GM12878 (cell line): ENCODE measurements at regions not wholly inside any gene's neighbourhood (a gene's known extent, or its start where the extent isn't known, plus 50 kb on each side); places are given as distances from the start of the nearest gene placed in this dataset.

Experiments used
- ATAC-seq: fragments of 200-7000 bp; cut with Tn5 transposase; 3 replicates; pipeline ENCODE4 v1.9.1; 2020; ENCODE audit warnings: mild to moderate bottlenecking, moderate library complexity
- BruUV-seq: library from RNA; stranded (reverse); fragments of 400-500 nt; replicated peaks from 2 replicates; lab custom pipeline; 2021; lab: Mats Ljungman, UMichigan
- CTCF ChIA-PET: fragments of 300-600 bp; sonication (Branson Sonifier 250); formaldehyde crosslinking; extraction: SDS; loops from one replicate; lab custom pipeline; 2021; ENCODE audit warnings: inconsistent platforms; lab: Yijun Ruan, JAX
- POLR2A ChIA-PET: fragments of 350-600 bp; formaldehyde crosslinking; extraction: SDS; loops from one replicate; lab custom pipeline; 2021; ENCODE audit warnings: inconsistent platforms; lab: Charles Lee
- RAD21 ChIA-PET: fragments of 300-600 bp; sonication (Branson Sonifier 250); formaldehyde crosslinking; loops from one replicate; lab custom pipeline; 2023; ENCODE audit warnings: antibody characterized with exemption; ENCODE audit not compliant: unreplicated experiment; lab: Charles Lee
- SMC1A ChIA-PET: fragments of 300-600 bp; sonication (Branson Sonifier 250); formaldehyde crosslinking; loops from one replicate; lab custom pipeline; 2023; ENCODE audit not compliant: unreplicated experiment, uncharacterized antibody; lab: Charles Lee
- DNase-seq: peaks from one replicate; pipeline ENCODE4 v3.0.0-alpha.2; 2011; ENCODE audit warnings: low read depth, low spot score
- FAIRE-seq: peaks from 3 replicates; lab custom pipeline; 2011; peaks lifted over from hg19 to GRCh38; lab: Jason Lieb, UNC
- H2AFZ ChIP-seq: 2 replicates; pipeline ENCODE4 v1.6.0; 2011; ENCODE audit warnings: low read depth, low read length, control low read depth; ENCODE audit not compliant: control insufficient read depth
- H3K27ac ChIP-seq: 2 replicates; pipeline ENCODE4 v1.5.1; 2011; ENCODE audit warnings: control low read depth; ENCODE audit not compliant: control insufficient read depth, insufficient read depth
- H3K27me3 ChIP-seq, 2 experiments: replicated peaks in 1 of 2; 2 replicates each; pipeline versions ENCODE4 v1.6.0 to v1.6.1; 2011; ENCODE audit warnings: low read length in 1 of 2; ENCODE audit not compliant: control insufficient read depth in 2 of 2, insufficient read depth in 2 of 2
- H3K36me3 ChIP-seq, 2 experiments: 2 replicates each; pipeline ENCODE4 v1.5.1; 2011; ENCODE audit warnings: low read length in 1 of 2; ENCODE audit not compliant: control insufficient read depth in 2 of 2, insufficient read depth in 2 of 2
- H3K4me1 ChIP-seq: 2 replicates; pipeline ENCODE4 v1.6.1; 2011; ENCODE audit warnings: mild to moderate bottlenecking, low read length, moderate library complexity, mixed read lengths; ENCODE audit not compliant: control insufficient read depth, insufficient read depth
- H3K4me2 ChIP-seq: 2 replicates; pipeline ENCODE4 v1.6.0; 2011; ENCODE audit warnings: control low read depth; ENCODE audit not compliant: control insufficient read depth, insufficient read depth
- H3K4me3 ChIP-seq: fragments of 200-600 bp; sonication (generic); 2 replicates; pipeline ENCODE4 v1.5.1; 2016
- H3K79me2 ChIP-seq: 2 replicates; pipeline ENCODE4 v1.6.0; 2011; ENCODE audit warnings: low read length; ENCODE audit not compliant: control insufficient read depth, insufficient read depth
- H3K9ac ChIP-seq: 2 replicates; pipeline ENCODE4 v1.8.0; 2011; ENCODE audit warnings: low read length, control low read depth, mixed read lengths; ENCODE audit not compliant: control insufficient read depth, insufficient read depth
- H3K9me3 ChIP-seq: replicated peaks from 3 replicates; pipeline ENCODE4 v1.5.1; 2011; ENCODE audit warnings: mild to moderate bottlenecking, low read length; ENCODE audit not compliant: control insufficient read depth, insufficient read depth
- H4K20me1 ChIP-seq: 2 replicates; pipeline ENCODE4 v1.6.0; 2011; ENCODE audit not compliant: control insufficient read depth, insufficient read depth
- CEBPZ ChIP-seq: fragments of 150-350 bp; IDR thresholded peaks from 2 replicates; pipeline ENCODE4 v1.6.1; 2016; ENCODE audit warnings: low read depth, low read length
- CTCF ChIP-seq, 3 experiments: IDR thresholded peaks in 2 of 3; conservative IDR thresholded peaks in 1 of 3; 2 replicates each; pipeline ENCODE4 v1.5.1; 2011; ENCODE audit warnings: low read depth in 3 of 3, low read length in 3 of 3, mild to moderate bottlenecking in 3 of 3, control low read depth in 2 of 3, moderate library complexity in 2 of 3, inconsistent platforms in 1 of 3, mixed read lengths in 1 of 3; ENCODE audit not compliant: control insufficient read depth in 2 of 3, insufficient read depth in 1 of 3; ENCODE audit errors: extremely low read depth in 1 of 3
- MEF2B ChIP-seq: fragments of 450-650 bp; IDR thresholded peaks from 2 replicates; pipeline ENCODE4 v1.6.1; 2018; ENCODE audit warnings: mild to moderate bottlenecking, moderate library complexity; ENCODE audit not compliant: partially characterized antibody, poor library complexity, severe bottlenecking
- SIX5 ChIP-seq: IDR thresholded peaks from 2 replicates; pipeline ENCODE4 v1.6.1; 2011; ENCODE audit warnings: mild to moderate bottlenecking, low read depth, low read length, moderate library complexity; ENCODE audit not compliant: severe bottlenecking
- SKIL ChIP-seq: fragments of 450-650 bp; IDR thresholded peaks from 2 replicates; pipeline ENCODE4 v1.6.1; 2017; ENCODE audit warnings: mild to moderate bottlenecking, low read depth, inconsistent platforms; ENCODE audit not compliant: poor library complexity, severe bottlenecking
- SMAD1 ChIP-seq: fragments of 450-650 bp; IDR thresholded peaks from 2 replicates; pipeline ENCODE4 v1.6.1; 2018; ENCODE audit warnings: mild to moderate bottlenecking, low read depth; ENCODE audit not compliant: partially characterized antibody
- SUZ12 ChIP-seq: fragments of 200-600 bp; sonication (generic); IDR thresholded peaks from one replicate; pipeline ENCODE4 v1.6.1; 2018; ENCODE audit warnings: antibody characterized with exemption, mild to moderate bottlenecking; ENCODE audit not compliant: unreplicated experiment
- USF1 ChIP-seq: IDR thresholded peaks from 2 replicates; pipeline ENCODE4 v1.6.1; 2011; ENCODE audit warnings: borderline replicate concordance, low read depth, mild to moderate bottlenecking, moderate library complexity, mixed read lengths, low read length; ENCODE audit not compliant: insufficient read depth; ENCODE audit errors: extremely low read length
- WGBS: methylation state at CpG from one replicate; pipeline ENCODE4 v1.1.6; 2016; ENCODE audit warnings: low lambda C conversion rate; ENCODE audit not compliant: insufficient replicate concordance, insufficient coverage; ENCODE audit errors: missing lambda C conversion rate; 5-methylcytosine and 5-hydroxymethylcytosine counted together
- in situ Hi-C: fragments of 300-500 bp; cut with MboI; formaldehyde crosslinking; loops from 9 replicates; pipeline ENCODE4 v1.14.3; 2018; ENCODE audit warnings: mixed read lengths
- intact Hi-C: fragments of 100-400 bp; cut with micrococcal nuclease; formaldehyde crosslinking; loops from one replicate; pipeline ENCODE4 v1.14.2; 2022; ENCODE audit not compliant: unreplicated experiment

- DNase-seq (no peak), FAIRE-seq (no peak), ATAC-seq (no peak)
- ChIA-PET POLR2A (no interaction called here), RAD21 (no interaction called here), SMC1A (no interaction called here), CTCF (interaction anchor here (0.6 kb wide), 1 partner anchor 204 kb away, joined by 3 read pairs; no protein-coding TSS in a partner anchor)
- intact Hi-C loops = no loop called here
- Histone ChIP-seq H3K9me3 (no peaks in the 10 kb centered on the region), H3K4me2 (no peak overlapping the region), H3K4me1 (no peaks in the 10 kb centered on the region), H2AFZ (no peak overlapping the region), H3K27ac (no peak overlapping the region), H3K79me2 (no peaks in the 10 kb centered on the region), H3K4me3 (no peak overlapping the region), H3K9ac (no peak overlapping the region), H4K20me1 (no peaks in the 10 kb centered on the region), H3K36me3 (no peaks in the 10 kb centered on the region), H3K27me3 (no peaks in the 10 kb centered on the region)
- BruUV-seq = no TSS peak
- TF ChIP-seq CEBPZ = no peak
- TF ChIP-seq SIX5 = no peak
- no peak for TF ChIP-seq SMAD1
- no peak for TF ChIP-seq CTCF (IDR thresholded peaks at IDR 0.05 in 2 of 3, conservative IDR thresholded peaks at IDR 0.05 in 1 of 3; ENCODE audit: control insufficient read depth in 2 of 3, extremely low read depth in 1 of 3, insufficient read depth in 1 of 3, low read depth in 3 of 3, low read length in 3 of 3)
- no peak for TF ChIP-seq MEF2B
- TF ChIP-seq SKIL = no peak
- TF ChIP-seq SUZ12 = no peak
- no peak for TF ChIP-seq USF1
- in situ Hi-C loops = no loop called here
- WGBS = 60% methylated on average over 1 of the region's 1 CpG
Measured at GRCh38 chrX:44039556-44039955, 66.4 kb upstream of the NDP start.
